HG03159 (cell line): ENCODE measurements at regions not wholly inside any gene's neighbourhood (a gene's known extent, or its start where the extent isn't known, plus 50 kb on each side); places are given as distances from the start of the nearest gene placed in this dataset.

ENCODE experiments used
- ATAC-seq: cut with Tn5 transposase; IDR thresholded peaks from one replicate; pipeline ENCODE4 v1.9.1; 2021; ENCODE audit warnings: mild to moderate bottlenecking, moderate library complexity; ENCODE audit not compliant: unreplicated experiment

GRCh38 chr2:134135793-134136192 is 118.1 kb upstream of the MGAT5 start:
- ATAC-seq, result no peak

GRCh38 chr2:134136731-134137130 is 117.1 kb upstream of the MGAT5 start:
- ATAC-seq, result no peak

- ATAC-seq, result no peak
These were observed 116.7 kb upstream of the MGAT5 start for GRCh38 chr2:134137182-134137611.

GRCh38 chr2:134138115-134138514 is 115.8 kb upstream of the MGAT5 start:
- no peak for ATAC-seq

GRCh38 chr2:134139611-134140010 is 114.3 kb upstream of the MGAT5 start:
- ATAC-seq, result no peak

GRCh38 chr2:134140251-134140661 is 113.6 kb upstream of the MGAT5 start:
- no peak for ATAC-seq

GRCh38 chr2:134141598-134142340 is 112.1 kb upstream of the MGAT5 start:
- ATAC-seq, result no peak

- ATAC-seq, result no peak
These were observed 111.5 kb upstream of the MGAT5 start for GRCh38 chr2:134142341-134142738.

GRCh38 chr2:134142903-134143302 is 111.0 kb upstream of the MGAT5 start:
- no peak for ATAC-seq

GRCh38 chr2:134143568-134143967 is 110.3 kb upstream of the MGAT5 start:
- ATAC-seq, result no peak

- no peak for ATAC-seq
These were observed 109.7 kb upstream of the MGAT5 start for GRCh38 chr2:134144081-134144596.

- ATAC-seq, result no peak
These were observed 109.2 kb upstream of the MGAT5 start for GRCh38 chr2:134144651-134145050.

- no peak for ATAC-seq
These were observed 108.4 kb upstream of the MGAT5 start for GRCh38 chr2:134145519-134145918.

- no peak for ATAC-seq
These were observed 107.7 kb upstream of the MGAT5 start for GRCh38 chr2:134146161-134146560.

- ATAC-seq, result no peak
These were observed 107.3 kb upstream of the MGAT5 start for GRCh38 chr2:134146620-134147019.

GRCh38 chr2:134148172-134148571 is 105.7 kb upstream of the MGAT5 start:
- ATAC-seq, result no peak

- no peak for ATAC-seq
These were observed 104.9 kb upstream of the MGAT5 start for GRCh38 chr2:134148843-134149472.

- ATAC-seq, result no peak
These were observed 104.0 kb upstream of the MGAT5 start for GRCh38 chr2:134149904-134150303.

- no peak for ATAC-seq
These were observed 103.1 kb upstream of the MGAT5 start for GRCh38 chr2:134150760-134151159.

GRCh38 chr2:134152045-134153010 is 101.5 kb upstream of the MGAT5 start:
- no peak for ATAC-seq

GRCh38 chr2:134153294-134153880 is 100.5 kb upstream of the MGAT5 start:
- ATAC-seq, result no peak
